Liver (tissue), 8 donors: ENCODE measurements at regions not wholly inside any gene's neighbourhood (a gene's known extent, or its start where the extent isn't known, plus 50 kb on each side); places are given as distances from the start of the nearest gene placed in this dataset.

ENCODE experiments used
- DNase-seq: peaks from one replicate; pipeline ENCODE4 v3.0.0-alpha.2; 2017; ENCODE audit warnings: low spot score
- H3K27ac ChIP-seq, 2 donors: one replicate each; pipeline ENCODE4 v1.7.0; 2013; ENCODE audit warnings: inconsistent platforms in 2 of 2, low read length in 2 of 2, control low read depth in 1 of 2, low read depth in 1 of 2, mild to moderate bottlenecking in 1 of 2
- H3K27me3 ChIP-seq, 4 donors: one replicate each; pipeline versions ENCODE4 v1.6.1 to v1.7.0; 2013; ENCODE audit warnings: low read length in 3 of 4, inconsistent platforms in 1 of 4, mild to moderate bottlenecking in 1 of 4, moderate library complexity in 1 of 4; ENCODE audit not compliant: control insufficient read depth in 4 of 4, insufficient read depth in 4 of 4
- H3K36me3 ChIP-seq, 4 donors: one replicate each; pipeline versions ENCODE4 v1.6.1 to v1.7.0; 2013; ENCODE audit warnings: low read length in 3 of 4, mild to moderate bottlenecking in 3 of 4, low read depth in 1 of 4, moderate library complexity in 1 of 4; ENCODE audit not compliant: control insufficient read depth in 4 of 4, insufficient read depth in 3 of 4
- H3K4me1 ChIP-seq, 4 donors: one replicate each; pipeline versions ENCODE4 v1.6.1 to v1.7.0; 2013; ENCODE audit warnings: low read length in 3 of 4, mild to moderate bottlenecking in 3 of 4, moderate library complexity in 1 of 4; ENCODE audit not compliant: control insufficient read depth in 4 of 4, insufficient read depth in 4 of 4
- H3K4me3 ChIP-seq, 3 donors: one replicate each; pipeline versions ENCODE4 v1.6.1 to v1.7.0; 2013; ENCODE audit warnings: low read length in 3 of 3, control low read depth in 1 of 3, low read depth in 1 of 3, mild to moderate bottlenecking in 1 of 3
- H3K9ac ChIP-seq, 2 donors: one replicate each; pipeline ENCODE4 v1.7.0; 2013; ENCODE audit warnings: low read length in 2 of 2, mild to moderate bottlenecking in 2 of 2, moderate library complexity in 2 of 2, control low read depth in 1 of 2, low read depth in 1 of 2
- H3K9me3 ChIP-seq, 4 donors: one replicate each; pipeline versions ENCODE4 v1.6.1 to v1.7.0; 2013; ENCODE audit warnings: low read length in 3 of 4; ENCODE audit not compliant: control insufficient read depth in 4 of 4
- EGR1 ChIP-seq, 2 donors: IDR thresholded peaks; 2 replicates each; pipeline ENCODE4 v1.6.1; 2016 to 2018; ENCODE audit warnings: antibody characterized with exemption in 2 of 2, low read depth in 2 of 2
- FOXA1 ChIP-seq: IDR thresholded peaks from 2 replicates; pipeline ENCODE4 v1.6.1; 2016; ENCODE audit warnings: antibody characterized with exemption
- FOXA2 ChIP-seq: IDR thresholded peaks from 2 replicates; pipeline ENCODE4 v1.6.1; 2016; ENCODE audit warnings: antibody characterized with exemption
- GABPA ChIP-seq, 2 donors: IDR thresholded peaks in 1 of 2; conservative IDR thresholded peaks in 1 of 2; 2 replicates each; pipeline ENCODE4 v1.6.1; 2016; ENCODE audit warnings: antibody characterized with exemption in 2 of 2, mild to moderate bottlenecking in 1 of 2, moderate library complexity in 1 of 2
- HNF4A ChIP-seq, 2 donors: conservative IDR thresholded peaks; 2 replicates each; pipeline ENCODE4 v1.6.1; 2016; ENCODE audit warnings: antibody characterized with exemption in 2 of 2, mild to moderate bottlenecking in 2 of 2
- HNF4G ChIP-seq: IDR thresholded peaks from 2 replicates; pipeline ENCODE4 v1.6.1; 2016; ENCODE audit warnings: antibody characterized with exemption
- JUND ChIP-seq, 2 donors: IDR thresholded peaks; 2 replicates each; pipeline ENCODE4 v1.6.1; 2016; ENCODE audit warnings: antibody characterized with exemption in 2 of 2
- NR2F2 ChIP-seq: IDR thresholded peaks from 2 replicates; pipeline ENCODE4 v1.6.1; 2016; ENCODE audit warnings: antibody characterized with exemption
- RAD21 ChIP-seq, 2 donors: IDR thresholded peaks; 2 replicates each; pipeline ENCODE4 v1.6.1; 2016; ENCODE audit warnings: antibody characterized with exemption in 2 of 2, mild to moderate bottlenecking in 2 of 2
- RXRA ChIP-seq, 2 donors: IDR thresholded peaks; 2 replicates each; pipeline ENCODE4 v1.6.1; 2017 to 2018; ENCODE audit warnings: antibody characterized with exemption in 2 of 2, mild to moderate bottlenecking in 1 of 2
- SP1 ChIP-seq: IDR thresholded peaks from 2 replicates; pipeline ENCODE4 v1.6.1; 2018; ENCODE audit warnings: antibody characterized with exemption, mild to moderate bottlenecking
- TAF1 ChIP-seq: conservative IDR thresholded peaks from 2 replicates; pipeline ENCODE4 v1.6.1; 2016; ENCODE audit warnings: antibody characterized with exemption, mild to moderate bottlenecking
- YY1 ChIP-seq: IDR thresholded peaks from 2 replicates; pipeline ENCODE4 v1.6.1; 2016; ENCODE audit warnings: antibody characterized with exemption, mild to moderate bottlenecking
- WGBS: extraction: QIAGEN DNeasy Blood & Tissue Kit; methylation state at CpG from one replicate; pipeline ENCODE4 v1.1.7; 2013; 5-methylcytosine and 5-hydroxymethylcytosine counted together
- TF ChIP-seq, protein P1 (sequence below): IDR thresholded peaks from 2 replicates; pipeline ENCODE4 v1.6.1; 2016; ENCODE audit warnings: antibody characterized with exemption
- TF ChIP-seq, protein P2 (sequence below): IDR thresholded peaks from 2 replicates; pipeline ENCODE4 v1.6.1; 2016; ENCODE audit warnings: antibody characterized with exemption
- TF ChIP-seq, protein P3 (sequence below): IDR thresholded peaks from 2 replicates; pipeline ENCODE4 v1.6.1; 2016; ENCODE audit warnings: antibody characterized with exemption
- TF ChIP-seq, protein P4 (sequence below): fragments of 150-350 bp; IDR thresholded peaks from 2 replicates; pipeline ENCODE4 v1.5.1; 2017; ENCODE audit warnings: improper control_type of control experiment, low read depth, low read length; ENCODE audit not compliant: missing input control
- TF ChIP-seq, protein P5 (sequence below): IDR thresholded peaks from 2 replicates; pipeline ENCODE4 v1.6.1; 2016; ENCODE audit warnings: antibody characterized with exemption, mild to moderate bottlenecking
- donor health status: healthy.
- donor health status: healthy.
- donor health status: healthy.
- donor health status: healthy.
- donor health status: healthy.

DNA sequence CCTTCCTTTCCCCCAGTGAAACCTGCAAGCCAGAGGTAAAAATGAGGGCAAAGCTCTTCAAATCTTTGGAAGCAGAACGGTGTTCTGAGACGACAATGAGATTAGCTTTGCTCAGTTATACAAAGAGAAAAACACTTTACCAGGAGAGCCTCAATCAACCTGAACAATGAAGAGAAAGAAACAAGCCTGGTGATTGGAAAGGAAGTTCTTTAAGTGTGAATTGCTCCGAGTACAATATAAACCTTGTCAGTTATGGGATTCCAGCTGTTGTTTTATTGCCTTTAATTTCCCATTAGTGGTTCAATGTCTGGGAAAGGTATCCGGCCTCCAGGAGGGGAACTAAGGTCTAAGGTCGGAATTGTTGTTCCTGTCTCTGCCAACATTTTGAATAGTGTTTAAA, 901.6 kb downstream of the EPHA4 start:
- H3K9ac ChIP-seq, result no peak overlapping the region
- H3K4me3 ChIP-seq, result no peak overlapping the region
- DNase-seq, result no peak
- H3K27me3 ChIP-seq, result peaks cover 0 to 3% (median 0%) of the 10 kb centered on the region in 4 donors
- H3K36me3 ChIP-seq, result no peaks in the 10 kb centered on the region
- TF ChIP-seq SP1, result no peak
- TF ChIP-seq, protein P1, sequence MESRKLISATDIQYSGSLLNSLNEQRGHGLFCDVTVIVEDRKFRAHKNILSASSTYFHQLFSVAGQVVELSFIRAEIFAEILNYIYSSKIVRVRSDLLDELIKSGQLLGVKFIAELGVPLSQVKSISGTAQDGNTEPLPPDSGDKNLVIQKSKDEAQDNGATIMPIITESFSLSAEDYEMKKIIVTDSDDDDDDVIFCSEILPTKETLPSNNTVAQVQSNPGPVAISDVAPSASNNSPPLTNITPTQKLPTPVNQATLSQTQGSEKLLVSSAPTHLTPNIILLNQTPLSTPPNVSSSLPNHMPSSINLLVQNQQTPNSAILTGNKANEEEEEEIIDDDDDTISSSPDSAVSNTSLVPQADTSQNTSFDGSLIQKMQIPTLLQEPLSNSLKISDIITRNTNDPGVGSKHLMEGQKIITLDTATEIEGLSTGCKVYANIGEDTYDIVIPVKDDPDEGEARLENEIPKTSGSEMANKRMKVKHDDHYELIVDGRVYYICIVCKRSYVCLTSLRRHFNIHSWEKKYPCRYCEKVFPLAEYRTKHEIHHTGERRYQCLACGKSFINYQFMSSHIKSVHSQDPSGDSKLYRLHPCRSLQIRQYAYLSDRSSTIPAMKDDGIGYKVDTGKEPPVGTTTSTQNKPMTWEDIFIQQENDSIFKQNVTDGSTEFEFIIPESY, result no peak
- no peak for TF ChIP-seq NR2F2
- TF ChIP-seq RXRA (IDR thresholded peaks at IDR 0.05), result no peak
- no peak for TF ChIP-seq GABPA (IDR thresholded peaks at IDR 0.05 in 1 of 2, conservative IDR thresholded peaks at IDR 0.05 in 1 of 2)
- TF ChIP-seq TAF1, result no peak
- no peak for TF ChIP-seq HNF4G
- TF ChIP-seq, protein P2, sequence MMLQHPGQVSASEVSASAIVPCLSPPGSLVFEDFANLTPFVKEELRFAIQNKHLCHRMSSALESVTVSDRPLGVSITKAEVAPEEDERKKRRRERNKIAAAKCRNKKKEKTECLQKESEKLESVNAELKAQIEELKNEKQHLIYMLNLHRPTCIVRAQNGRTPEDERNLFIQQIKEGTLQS, result no peak
- TF ChIP-seq, protein P3, sequence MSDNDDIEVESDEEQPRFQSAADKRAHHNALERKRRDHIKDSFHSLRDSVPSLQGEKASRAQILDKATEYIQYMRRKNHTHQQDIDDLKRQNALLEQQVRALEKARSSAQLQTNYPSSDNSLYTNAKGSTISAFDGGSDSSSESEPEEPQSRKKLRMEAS, result no peak
- TF ChIP-seq, protein P4, sequence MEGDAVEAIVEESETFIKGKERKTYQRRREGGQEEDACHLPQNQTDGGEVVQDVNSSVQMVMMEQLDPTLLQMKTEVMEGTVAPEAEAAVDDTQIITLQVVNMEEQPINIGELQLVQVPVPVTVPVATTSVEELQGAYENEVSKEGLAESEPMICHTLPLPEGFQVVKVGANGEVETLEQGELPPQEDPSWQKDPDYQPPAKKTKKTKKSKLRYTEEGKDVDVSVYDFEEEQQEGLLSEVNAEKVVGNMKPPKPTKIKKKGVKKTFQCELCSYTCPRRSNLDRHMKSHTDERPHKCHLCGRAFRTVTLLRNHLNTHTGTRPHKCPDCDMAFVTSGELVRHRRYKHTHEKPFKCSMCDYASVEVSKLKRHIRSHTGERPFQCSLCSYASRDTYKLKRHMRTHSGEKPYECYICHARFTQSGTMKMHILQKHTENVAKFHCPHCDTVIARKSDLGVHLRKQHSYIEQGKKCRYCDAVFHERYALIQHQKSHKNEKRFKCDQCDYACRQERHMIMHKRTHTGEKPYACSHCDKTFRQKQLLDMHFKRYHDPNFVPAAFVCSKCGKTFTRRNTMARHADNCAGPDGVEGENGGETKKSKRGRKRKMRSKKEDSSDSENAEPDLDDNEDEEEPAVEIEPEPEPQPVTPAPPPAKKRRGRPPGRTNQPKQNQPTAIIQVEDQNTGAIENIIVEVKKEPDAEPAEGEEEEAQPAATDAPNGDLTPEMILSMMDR, result no peak
- TF ChIP-seq, protein P5, sequence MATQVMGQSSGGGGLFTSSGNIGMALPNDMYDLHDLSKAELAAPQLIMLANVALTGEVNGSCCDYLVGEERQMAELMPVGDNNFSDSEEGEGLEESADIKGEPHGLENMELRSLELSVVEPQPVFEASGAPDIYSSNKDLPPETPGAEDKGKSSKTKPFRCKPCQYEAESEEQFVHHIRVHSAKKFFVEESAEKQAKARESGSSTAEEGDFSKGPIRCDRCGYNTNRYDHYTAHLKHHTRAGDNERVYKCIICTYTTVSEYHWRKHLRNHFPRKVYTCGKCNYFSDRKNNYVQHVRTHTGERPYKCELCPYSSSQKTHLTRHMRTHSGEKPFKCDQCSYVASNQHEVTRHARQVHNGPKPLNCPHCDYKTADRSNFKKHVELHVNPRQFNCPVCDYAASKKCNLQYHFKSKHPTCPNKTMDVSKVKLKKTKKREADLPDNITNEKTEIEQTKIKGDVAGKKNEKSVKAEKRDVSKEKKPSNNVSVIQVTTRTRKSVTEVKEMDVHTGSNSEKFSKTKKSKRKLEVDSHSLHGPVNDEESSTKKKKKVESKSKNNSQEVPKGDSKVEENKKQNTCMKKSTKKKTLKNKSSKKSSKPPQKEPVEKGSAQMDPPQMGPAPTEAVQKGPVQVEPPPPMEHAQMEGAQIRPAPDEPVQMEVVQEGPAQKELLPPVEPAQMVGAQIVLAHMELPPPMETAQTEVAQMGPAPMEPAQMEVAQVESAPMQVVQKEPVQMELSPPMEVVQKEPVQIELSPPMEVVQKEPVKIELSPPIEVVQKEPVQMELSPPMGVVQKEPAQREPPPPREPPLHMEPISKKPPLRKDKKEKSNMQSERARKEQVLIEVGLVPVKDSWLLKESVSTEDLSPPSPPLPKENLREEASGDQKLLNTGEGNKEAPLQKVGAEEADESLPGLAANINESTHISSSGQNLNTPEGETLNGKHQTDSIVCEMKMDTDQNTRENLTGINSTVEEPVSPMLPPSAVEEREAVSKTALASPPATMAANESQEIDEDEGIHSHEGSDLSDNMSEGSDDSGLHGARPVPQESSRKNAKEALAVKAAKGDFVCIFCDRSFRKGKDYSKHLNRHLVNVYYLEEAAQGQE, result no peak
- no peak for TF ChIP-seq FOXA1
- no peak for TF ChIP-seq FOXA2
- TF ChIP-seq JUND (IDR thresholded peaks at IDR 0.05), result no peak
- TF ChIP-seq EGR1 (IDR thresholded peaks at IDR 0.05; ENCODE audit: low read depth in 2 of 2), result no peak
- no peak for TF ChIP-seq RAD21 (IDR thresholded peaks at IDR 0.05)
- no peak for TF ChIP-seq HNF4A (conservative IDR thresholded peaks at IDR 0.05)
- no peak for TF ChIP-seq YY1
- 36% methylated on average over 5 of the region's 5 CpGs for WGBS
- H3K9me3 ChIP-seq, result peaks cover 0 to 3% (median 1%) of the 10 kb centered on the region in 4 donors
- no peak overlapping the region for H3K27ac ChIP-seq
- no peaks in the 10 kb centered on the region for H3K4me1 ChIP-seq
